GM13977 (cell line): ENCODE measurements at regions not wholly inside any gene's neighbourhood (a gene's known extent, or its start where the extent isn't known, plus 50 kb on each side); places are given as distances from the start of the nearest gene placed in this dataset.

ENCODE experiments used
- DNase-seq: peaks from one replicate; pipeline ENCODE4 v3.0.0; 2012; ENCODE audit warnings: low spot score
- CTCF ChIP-seq: IDR thresholded peaks from 2 replicates; pipeline ENCODE4 v1.5.1; 2012; ENCODE audit warnings: mild to moderate bottlenecking, control low read depth; ENCODE audit not compliant: insufficient read depth; ENCODE audit errors: extremely low read depth, missing control alignments
- in situ Hi-C: fragments of 300-500 bp; cut with MboI; formaldehyde crosslinking; loops from one replicate; pipeline ENCODE4 v1.12.0; 2022; ENCODE audit warnings: low sequenced_read_pairs, low pct_unique_long_range_greater_than_20kb, mixed read lengths, inconsistent platforms; ENCODE audit not compliant: unreplicated experiment

- in situ Hi-C loops: no loop called here
- TF ChIP-seq CTCF: no peak
- DNase-seq: no peak
Measured at GRCh38 chr2:13583609-13584008, 866.9 kb downstream of the TRIB2 start.

- DNase-seq: no peak
- in situ Hi-C loops: no loop called here
- no peak for TF ChIP-seq CTCF
Measured at GRCh38 chr2:13584020-13584419, 867.3 kb downstream of the TRIB2 start.

- in situ Hi-C loops: no loop called here
- TF ChIP-seq CTCF: no peak
Measured at GRCh38 chr2:13585732-13586131, 869.0 kb downstream of the TRIB2 start.

GRCh38 chr2:13596233-13596632, 879.5 kb downstream of the TRIB2 start:
- no peak for DNase-seq
- no peak for TF ChIP-seq CTCF
- in situ Hi-C loops: no loop called here

More at GRCh38 chr2:13585732-13586131, 869.0 kb downstream of the TRIB2 start:
- DNase-seq: no peak

- DNase-seq: no peak
- TF ChIP-seq CTCF: no peak
- in situ Hi-C loops: no loop called here
Measured at GRCh38 chr2:13597176-13597575, 880.4 kb downstream of the TRIB2 start.

GRCh38 chr2:13601506-13601905, 884.8 kb downstream of the TRIB2 start:
- in situ Hi-C loops: no loop called here
- TF ChIP-seq CTCF: no peak
- no peak for DNase-seq
